Frontal cortex (tissue), 3 donors: ENCODE measurements at regions not wholly inside any gene's neighbourhood (a gene's known extent, or its start where the extent isn't known, plus 50 kb on each side); places are given as distances from the start of the nearest gene placed in this dataset.
"Not testable (repeated sequence)": the region's sequence is repeated elsewhere in the genome, so short reads cannot be mapped to it uniquely, and the experiment has no call there.

Source experiments
- DNase-seq, 2 donors: peaks; one replicate each; pipeline ENCODE4 v3.0.0; 2012; ENCODE audit warnings: low spot score in 2 of 2
- FAIRE-seq: peaks from 2 replicates; lab custom pipeline; 2012; peaks lifted over from hg19 to GRCh38; lab: Jason Lieb, UNC
- donor health status: control.
- donor health status: control.
- donor health status: control.

DNA sequence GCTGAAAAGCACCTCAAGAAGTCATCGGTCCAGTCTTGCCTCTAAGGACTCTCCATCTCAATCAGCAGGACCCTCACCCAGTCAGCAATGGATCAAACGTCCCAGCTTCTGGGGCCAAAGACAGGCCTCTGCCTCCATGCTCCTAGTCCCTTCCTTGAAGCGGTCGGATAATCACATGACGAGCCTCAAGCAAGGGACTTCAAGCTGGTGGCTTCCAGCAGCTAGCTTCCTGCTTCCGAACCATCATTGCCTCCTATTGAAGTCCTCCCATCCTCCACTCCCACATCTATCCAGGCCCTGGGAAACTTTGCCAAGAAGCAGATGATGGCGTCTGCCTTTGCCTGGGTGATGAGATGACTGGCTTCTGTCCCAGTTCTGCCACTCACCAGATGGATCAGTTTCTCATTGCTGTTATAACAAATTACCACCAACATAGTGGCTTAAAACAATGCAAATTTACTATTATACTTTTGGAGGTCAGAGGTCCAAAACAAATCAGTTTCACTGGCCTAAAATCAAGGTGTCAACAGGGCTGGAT, 135.2 kb upstream of the MAMLD1 start:
- DNase-seq: no peak
- FAIRE-seq: no peak

GRCh38 chrX:150228431-150228830, 134.7 kb upstream of the MAMLD1 start:
- DNase-seq: no peak
- no peak for FAIRE-seq

- DNase-seq (no peak), FAIRE-seq (no peak)
Measured at GRCh38 chrX:150229030-150229429, 134.1 kb upstream of the MAMLD1 start.

GRCh38 chrX:150229481-150229880, 133.6 kb upstream of the MAMLD1 start:
- DNase-seq: no peak
- FAIRE-seq: no peak

DNA sequence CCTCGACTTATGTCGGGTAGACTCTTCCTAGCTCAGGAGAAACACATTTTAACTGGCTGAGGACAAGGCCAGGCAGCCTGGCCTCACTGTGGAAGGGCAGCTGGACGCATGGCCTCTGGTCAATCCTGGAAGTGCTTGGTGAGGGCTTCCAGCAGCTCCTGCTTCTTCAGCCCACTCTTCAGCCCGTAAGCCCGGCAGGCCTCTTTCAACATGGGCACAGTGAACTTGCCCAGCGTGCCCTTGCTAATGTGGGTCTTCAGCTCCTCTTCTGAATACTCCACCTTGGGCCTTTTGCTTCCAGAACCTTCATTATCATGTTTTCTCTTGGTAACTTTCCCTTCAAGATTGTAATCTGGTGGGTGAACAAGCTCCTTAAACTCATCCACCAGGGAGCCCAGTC, 132.2 kb upstream of the MAMLD1 start:
- DNase-seq, FAIRE-seq: not testable (repeated sequence)

DNA sequence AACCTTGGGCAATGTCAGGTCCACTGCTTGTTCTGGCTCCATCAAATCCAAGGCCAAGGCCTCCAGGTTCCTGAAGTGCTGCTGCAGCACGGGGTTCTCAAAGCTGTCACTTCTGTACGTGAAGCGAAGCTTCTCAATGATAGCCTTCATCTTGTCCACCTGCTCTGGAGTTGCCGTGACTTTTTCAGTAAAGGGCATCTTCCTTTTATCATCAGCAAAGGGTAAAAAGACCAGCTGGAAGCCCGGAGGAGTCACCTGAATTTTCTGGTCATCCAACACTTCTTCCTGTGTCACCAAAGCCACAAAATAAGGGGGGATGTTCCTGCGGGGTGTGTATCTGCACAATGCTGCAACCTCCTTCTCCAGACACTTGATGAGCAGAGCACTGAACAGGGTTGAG, 131.7 kb upstream of the MAMLD1 start:
- not testable (repeated sequence) for DNase-seq, FAIRE-seq

- FAIRE-seq, DNase-seq: not testable (repeated sequence)
Measured at GRCh38 chrX:150232222-150232621, 130.9 kb upstream of the MAMLD1 start.

GRCh38 chrX:150234126-150234525, 129.0 kb upstream of the MAMLD1 start:
- DNase-seq: no peak
- FAIRE-seq: no peak

DNA sequence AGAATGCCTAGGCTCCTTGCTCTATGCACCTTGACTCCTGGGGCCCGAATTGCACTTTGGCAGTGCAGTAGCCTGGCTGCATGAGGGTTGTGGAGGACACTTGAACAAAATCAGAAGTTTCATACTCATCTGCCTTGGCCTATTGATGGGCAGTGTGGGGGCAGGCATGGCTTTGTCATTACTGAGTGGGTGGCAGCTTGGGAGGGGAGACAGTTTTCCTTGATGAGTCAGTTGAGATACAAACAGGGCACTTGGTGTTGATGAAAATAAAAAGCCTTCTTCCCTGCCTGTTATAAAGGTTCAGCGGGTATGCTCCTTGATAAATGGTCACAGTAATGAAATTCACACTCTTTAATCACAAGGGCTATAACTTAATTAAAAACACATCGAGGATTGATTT, 126.8 kb upstream of the MAMLD1 start:
- no peak for DNase-seq
- FAIRE-seq: no peak

DNA sequence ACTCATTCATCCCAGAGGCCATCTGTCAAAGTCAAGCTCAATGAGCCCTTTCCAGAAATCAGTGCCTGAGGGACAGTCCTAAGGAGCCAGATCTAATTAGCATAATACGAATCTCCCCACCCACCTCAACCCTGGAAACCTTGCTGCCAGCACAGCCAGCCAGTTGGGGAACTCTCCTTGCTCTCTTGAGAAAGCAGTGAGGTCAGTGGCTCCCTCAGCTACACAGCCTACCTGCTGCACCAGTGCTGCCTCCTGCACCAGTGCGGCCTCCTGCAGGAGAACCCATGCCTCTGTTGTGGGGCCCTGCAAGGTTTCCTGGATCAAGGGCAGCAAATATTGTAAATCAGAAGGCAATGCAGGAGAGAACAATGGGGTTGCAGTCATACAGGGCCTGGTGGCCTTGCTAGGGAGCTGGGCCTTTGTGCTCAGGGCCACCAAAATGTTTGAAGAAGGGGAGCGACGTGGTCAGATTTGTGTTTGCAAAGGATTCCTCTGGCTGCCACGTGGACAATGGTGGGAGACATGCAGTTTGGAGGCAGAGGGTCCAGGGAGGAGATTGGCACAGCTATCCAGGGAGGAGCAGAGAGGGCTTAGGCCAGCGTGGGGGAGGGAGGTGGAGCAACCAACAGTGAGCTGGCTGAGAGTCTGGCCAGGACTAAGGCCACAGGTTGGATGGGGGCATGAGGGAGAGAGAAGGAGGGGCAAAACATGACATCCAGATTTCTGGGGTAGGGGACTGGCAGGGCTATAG, 124.3 kb upstream of the MAMLD1 start:
- no peak for FAIRE-seq
- DNase-seq: no peak

DNA sequence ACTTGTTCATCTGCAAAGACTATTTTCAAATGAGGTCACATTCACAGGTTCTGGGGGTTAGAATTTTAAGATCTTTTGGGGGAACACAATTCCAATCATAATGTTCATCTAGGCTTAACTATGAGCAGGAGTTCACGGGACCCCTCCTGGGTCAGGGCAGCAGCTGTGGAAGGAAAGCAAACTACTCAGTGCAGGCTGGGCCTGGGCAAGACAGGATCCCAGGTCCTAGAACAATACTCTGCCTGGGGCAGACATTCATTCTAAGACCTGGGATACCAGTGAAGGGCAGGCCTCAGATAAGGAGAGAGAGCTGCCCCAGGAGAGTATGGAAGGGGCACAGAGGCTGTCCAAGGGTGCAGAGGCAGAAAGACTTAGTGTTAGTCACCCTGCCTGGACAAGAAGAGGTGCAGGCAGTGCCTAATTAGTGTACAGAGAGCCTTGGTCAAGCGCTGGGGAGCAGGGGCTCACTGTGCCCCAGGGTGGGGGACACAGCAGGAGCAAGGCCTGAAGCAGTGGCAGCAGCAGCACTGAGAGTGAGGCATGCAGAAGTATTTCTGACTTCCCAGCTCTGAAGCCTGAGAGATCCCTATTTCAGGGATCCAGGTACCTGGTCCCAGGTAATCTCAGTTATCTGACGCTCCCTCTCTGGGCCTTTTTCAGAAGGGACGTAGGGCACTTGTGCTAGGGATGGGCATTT, 123.0 kb upstream of the MAMLD1 start:
- FAIRE-seq: no peak
- DNase-seq: no peak

DNA sequence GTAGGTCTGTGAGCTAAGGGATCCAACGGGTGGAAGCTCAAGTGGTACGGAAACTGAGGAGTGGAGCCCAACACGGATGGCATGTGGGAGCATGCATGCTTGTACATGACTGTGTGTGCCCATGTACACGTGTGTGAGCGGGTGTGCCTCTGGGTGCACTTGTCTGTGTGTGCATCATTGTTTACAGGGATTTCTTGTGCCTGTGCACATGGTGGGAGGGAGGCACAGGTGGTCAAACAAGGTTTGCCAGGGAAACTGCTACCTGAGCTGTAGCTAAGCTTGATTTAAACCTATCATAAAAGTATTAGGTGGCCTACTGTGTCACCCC, 122.5 kb upstream of the MAMLD1 start:
- FAIRE-seq (no peak), DNase-seq (no peak)

DNA sequence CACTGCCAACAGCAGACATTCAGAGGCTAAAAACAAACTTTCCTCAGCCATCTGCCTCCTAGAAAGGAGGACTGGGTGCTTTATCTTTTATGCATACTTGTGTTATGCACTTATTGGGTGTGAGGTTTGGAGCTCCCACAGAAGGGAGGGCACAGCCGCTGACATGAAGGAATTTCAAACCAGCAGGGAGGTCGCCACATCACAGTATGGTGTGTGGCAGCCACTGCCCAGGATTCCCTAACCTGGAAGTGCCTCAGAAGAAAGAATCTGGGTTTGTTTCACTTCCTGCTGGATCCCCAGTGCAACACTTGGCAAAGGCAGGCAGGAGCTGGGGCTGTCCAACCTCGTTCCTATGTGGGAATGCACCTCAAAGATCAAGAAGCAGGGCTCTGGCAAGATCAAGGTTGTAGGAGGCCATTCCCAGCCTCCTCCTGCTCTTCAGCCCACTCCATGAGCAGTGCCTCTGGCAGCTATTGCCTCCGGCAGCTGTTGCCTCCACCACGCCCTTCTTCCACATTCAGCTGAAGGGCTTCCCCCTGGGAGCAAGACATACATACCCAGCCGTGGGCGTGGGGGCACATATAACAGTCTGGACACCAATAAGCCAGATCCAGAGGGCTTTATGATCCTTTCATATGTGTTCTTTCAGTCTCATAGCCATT, 109.0 kb upstream of the MAMLD1 start:
- no peak for DNase-seq
- no peak for FAIRE-seq

DNA sequence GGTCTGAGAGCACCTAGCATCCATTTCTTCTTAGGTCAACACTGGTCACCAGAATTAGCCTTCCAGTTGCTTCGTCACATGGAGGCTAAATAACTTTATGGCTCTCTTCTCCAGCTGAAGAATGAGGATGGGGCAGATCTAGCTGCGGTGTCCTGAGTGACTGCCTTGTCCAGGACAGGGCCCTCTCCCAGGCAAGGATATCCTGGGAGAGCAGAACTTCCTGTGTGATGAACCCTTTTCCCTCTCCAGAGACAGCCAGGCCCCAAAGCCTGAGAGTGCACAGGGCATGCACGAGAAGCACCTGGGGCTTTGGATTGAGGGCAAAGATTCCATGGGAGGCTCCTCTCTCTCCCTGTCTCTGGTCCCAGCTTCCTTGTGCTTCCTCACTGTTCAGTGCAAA, 108.2 kb upstream of the MAMLD1 start:
- DNase-seq: no peak
- no peak for FAIRE-seq

- DNase-seq (no peak), FAIRE-seq (no peak)
Measured at GRCh38 chrX:150255441-150256296, 107.4 kb upstream of the MAMLD1 start.

DNA sequence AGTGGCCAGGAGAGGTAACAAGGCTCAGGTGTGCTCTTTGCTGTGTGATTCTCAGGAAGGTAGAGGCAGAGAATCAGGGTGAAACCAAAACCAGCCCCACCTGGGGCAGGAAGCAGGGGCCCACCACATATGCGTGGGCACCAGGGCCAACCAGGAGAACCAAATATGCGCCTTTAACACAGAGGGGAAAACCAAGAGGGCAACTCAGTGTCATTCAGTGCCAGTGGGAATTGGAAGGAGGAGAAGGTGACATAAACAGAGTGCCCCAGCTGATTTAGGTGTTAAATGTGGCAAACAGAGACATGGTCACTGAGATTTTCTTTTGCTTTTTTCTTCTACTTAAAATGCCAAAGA, 106.8 kb upstream of the MAMLD1 start:
- no peak for DNase-seq

GRCh38 chrX:150257353-150258175, 105.6 kb upstream of the MAMLD1 start:
- DNase-seq (no peak), FAIRE-seq (no peak)

More for the DNA sequence above, 106.8 kb upstream of the MAMLD1 start:
- FAIRE-seq: no peak

DNA sequence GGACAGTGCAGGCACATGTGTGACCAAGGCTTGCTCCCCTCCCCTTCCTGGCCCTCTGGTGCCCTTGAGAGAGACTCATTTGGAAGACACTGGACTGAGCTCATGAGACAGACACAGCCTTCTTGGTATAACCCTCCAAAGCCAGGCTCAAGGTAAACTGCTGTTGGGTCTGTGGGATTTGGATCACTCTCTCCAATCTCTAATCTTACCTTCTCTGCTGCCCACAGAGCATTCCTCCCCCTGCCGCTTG, 105.0 kb upstream of the MAMLD1 start:
- FAIRE-seq: no peak

More for the DNA sequence above, 105.0 kb upstream of the MAMLD1 start:
- no peak for DNase-seq
